C4-2B (cell line): ENCODE measurements at regions not wholly inside any gene's neighbourhood (a gene's known extent, or its start where the extent isn't known, plus 50 kb on each side); places are given as distances from the start of the nearest gene placed in this dataset.

ENCODE experiments used
- H3K27ac ChIP-seq: fragments of 450-650 bp; 2 replicates; pipeline ENCODE4 v1.5.1; 2017
- ZFX ChIP-seq: fragments of 450-650 bp; IDR thresholded peaks from 2 replicates; pipeline ENCODE4 v1.6.1; 2017
- TF ChIP-seq, protein P1 (sequence below): fragments of 450-650 bp; conservative IDR thresholded peaks from 2 replicates; pipeline ENCODE4 v1.5.1; 2017; ENCODE audit warnings: mild to moderate bottlenecking

DNA sequence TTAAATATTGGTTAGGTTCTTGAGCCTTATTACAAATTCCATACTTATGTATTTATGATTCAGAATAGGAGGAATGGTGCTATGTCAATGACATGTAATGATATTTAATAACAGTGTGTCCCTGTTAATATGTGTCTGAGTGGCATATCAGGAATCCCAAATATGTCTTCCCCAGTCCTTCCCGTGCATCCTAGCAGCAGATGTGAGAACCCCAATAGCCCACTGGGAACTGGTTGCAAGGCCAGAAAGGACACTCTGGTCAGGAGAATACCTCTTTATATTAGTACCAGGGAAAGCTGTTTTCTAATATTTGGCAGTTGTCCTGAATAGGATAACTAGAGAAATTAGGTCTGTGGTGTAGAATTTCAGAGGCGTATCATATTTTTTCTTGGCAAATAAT lies 159.1 kb upstream of the PDE7B start:
- H3K27ac ChIP-seq: no peak overlapping the region
- TF ChIP-seq ZFX: no peak
- TF ChIP-seq, protein P1, sequence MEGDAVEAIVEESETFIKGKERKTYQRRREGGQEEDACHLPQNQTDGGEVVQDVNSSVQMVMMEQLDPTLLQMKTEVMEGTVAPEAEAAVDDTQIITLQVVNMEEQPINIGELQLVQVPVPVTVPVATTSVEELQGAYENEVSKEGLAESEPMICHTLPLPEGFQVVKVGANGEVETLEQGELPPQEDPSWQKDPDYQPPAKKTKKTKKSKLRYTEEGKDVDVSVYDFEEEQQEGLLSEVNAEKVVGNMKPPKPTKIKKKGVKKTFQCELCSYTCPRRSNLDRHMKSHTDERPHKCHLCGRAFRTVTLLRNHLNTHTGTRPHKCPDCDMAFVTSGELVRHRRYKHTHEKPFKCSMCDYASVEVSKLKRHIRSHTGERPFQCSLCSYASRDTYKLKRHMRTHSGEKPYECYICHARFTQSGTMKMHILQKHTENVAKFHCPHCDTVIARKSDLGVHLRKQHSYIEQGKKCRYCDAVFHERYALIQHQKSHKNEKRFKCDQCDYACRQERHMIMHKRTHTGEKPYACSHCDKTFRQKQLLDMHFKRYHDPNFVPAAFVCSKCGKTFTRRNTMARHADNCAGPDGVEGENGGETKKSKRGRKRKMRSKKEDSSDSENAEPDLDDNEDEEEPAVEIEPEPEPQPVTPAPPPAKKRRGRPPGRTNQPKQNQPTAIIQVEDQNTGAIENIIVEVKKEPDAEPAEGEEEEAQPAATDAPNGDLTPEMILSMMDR: no peak

DNA sequence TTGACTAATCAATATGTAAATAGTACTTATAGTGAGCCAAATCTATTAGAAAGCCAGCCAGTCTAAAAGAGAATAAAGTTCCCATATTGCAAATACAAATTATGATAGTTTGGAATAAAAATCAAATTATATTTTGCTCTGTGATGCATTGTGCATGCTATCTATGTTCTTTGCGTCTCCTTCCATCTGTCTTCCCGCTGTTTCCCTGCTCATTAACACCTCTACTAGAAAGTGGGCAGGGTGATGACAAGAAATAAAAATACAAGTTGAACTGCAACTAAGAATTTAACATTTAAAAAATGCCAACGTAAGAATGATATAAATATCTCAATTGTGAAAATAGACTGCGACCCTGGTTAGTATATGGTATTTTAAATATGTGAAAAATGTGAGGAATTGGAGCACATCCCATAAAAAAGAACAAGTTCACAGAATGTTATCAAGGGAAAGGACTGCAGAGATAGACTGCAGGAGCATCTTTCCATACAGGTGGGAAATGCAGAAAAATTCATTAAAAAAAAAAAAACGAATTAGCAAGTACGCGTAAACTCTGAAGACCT lies 157.6 kb upstream of the PDE7B start:
- no peak for TF ChIP-seq ZFX
- TF ChIP-seq, protein P1: no peak
- H3K27ac ChIP-seq: no peak overlapping the region

DNA sequence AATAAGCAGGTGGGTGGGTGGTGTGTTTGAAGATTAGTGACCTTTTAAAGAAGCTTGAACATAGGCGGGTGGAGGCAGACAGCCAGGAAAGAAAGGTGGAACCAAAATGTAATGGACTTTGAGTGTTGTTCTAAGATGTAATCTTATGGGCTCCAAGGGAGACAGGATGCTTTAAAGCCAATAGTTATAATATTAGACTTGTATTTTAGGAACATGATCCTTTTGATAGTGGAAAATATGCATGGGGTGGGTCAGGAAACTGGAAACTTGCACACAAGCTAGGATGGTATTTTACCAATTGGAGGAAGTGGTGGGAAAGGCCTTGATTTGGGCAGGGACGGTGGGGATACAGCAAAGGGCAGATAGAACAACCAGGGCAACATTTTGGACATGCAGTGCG lies 151.8 kb upstream of the PDE7B start:
- no peak overlapping the region for H3K27ac ChIP-seq
- TF ChIP-seq ZFX: no peak

DNA sequence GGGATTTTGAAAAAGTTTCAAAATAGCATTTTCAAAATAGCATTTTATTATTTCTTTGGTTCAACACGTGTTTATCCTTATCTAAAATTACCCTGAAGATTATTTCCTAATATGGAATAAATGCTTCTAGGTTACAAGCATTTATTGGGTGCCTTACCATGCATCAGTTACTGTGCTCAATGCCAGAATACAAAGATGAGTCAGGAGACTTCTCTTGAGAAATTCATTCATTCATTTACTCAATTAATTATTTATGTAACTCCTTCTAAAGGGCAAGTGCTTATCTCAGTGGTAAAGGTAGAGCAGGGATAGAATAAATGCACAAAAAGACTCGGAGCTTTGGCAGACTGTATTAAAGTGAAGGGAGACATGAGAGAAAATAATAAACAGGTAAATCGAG lies 150.1 kb upstream of the PDE7B start:
- TF ChIP-seq, protein P1: no peak
- TF ChIP-seq ZFX: no peak
- H3K27ac ChIP-seq: no peak overlapping the region

DNA sequence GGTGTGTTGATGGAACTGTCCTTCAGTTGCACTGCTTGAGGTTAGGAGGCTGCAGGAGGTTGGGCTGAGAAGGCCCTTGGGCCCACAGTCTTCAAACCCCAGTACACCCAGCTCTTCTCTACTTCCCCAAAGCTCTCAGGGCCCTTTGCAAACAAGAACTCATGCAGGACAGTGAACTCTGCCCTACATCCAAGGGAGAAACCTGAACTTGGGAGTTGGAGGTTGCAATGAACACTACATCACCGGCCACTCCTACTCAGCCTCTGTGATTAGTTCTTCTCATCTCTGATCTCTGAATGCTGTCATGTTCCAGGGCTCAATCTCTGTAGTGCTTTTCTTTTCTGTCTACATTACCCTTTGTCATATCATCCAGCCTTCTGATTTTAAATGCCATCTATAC lies 148.5 kb upstream of the PDE7B start:
- H3K27ac ChIP-seq: no peak overlapping the region
- TF ChIP-seq, protein P1: no peak
- TF ChIP-seq ZFX: no peak

DNA sequence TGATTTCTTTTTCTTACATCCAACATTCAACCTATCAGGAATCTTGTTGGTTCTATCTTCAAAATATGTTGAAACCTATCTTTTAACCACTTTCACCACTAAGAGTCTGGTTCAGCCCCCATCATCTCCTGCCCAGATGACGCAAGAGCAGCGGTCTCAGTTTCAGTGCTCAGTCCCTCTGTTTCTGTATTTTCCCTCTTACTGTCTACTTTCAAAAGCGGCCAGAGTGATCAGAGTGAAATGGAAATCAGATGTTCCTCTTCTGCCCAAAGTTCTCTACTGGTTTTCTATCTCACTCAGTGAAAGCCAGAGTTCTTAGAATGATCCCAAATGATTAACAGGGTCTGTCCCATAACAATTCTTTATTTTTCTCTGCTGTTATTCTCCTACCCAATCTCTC lies 147.9 kb upstream of the PDE7B start:
- no peak overlapping the region for H3K27ac ChIP-seq
- no peak for TF ChIP-seq ZFX
- TF ChIP-seq, protein P1: no peak

DNA sequence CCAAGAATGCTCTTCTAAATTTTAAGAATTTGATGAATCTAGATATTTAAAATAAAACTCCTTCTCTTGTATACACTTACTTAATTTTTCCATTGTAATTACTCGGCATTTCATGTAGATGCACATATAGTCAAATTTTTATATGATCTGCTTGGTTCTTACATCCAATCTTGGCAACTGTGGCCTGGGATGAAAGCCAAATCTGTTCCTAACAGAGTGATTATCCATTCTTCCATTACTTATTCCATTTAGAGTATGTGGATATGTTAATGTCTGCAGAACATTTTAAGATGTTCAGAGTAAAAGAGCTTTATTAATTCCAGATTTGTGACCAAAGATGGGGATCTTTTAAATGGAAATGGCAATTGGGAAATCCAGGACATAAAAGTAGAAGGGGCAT lies 144.1 kb upstream of the PDE7B start:
- no peak overlapping the region for H3K27ac ChIP-seq
- TF ChIP-seq, protein P1: no peak
- TF ChIP-seq ZFX: no peak

DNA sequence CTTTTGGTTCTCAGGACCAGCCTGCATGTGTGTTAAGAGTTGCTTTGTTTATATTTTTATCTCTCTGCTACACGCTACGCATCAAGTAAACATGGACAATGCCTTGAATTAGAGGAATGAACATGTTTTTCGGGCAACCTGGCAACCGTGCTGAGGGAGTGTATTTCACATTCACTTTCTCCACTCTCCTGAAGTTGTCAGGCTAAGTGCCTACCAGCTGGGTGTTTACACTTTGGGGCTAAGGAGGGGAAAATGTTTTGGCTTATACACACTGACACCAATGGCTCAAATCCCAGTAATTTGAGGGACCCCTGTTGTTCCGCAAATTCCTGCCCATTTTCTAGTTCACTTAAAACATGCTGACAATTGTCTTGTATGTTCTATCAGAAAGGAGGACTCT lies 141.5 kb upstream of the PDE7B start:
- no peak overlapping the region for H3K27ac ChIP-seq
- TF ChIP-seq ZFX: no peak
- TF ChIP-seq, protein P1: no peak
